Urothelium cell line (cell line): ENCODE measurements at regions not wholly inside any gene's neighbourhood (a gene's known extent, or its start where the extent isn't known, plus 50 kb on each side); places are given as distances from the start of the nearest gene placed in this dataset.

Experiments
- DNase-seq: peaks from one replicate; pipeline ENCODE4 v3.0.0; 2011; ENCODE audit warnings: low spot score, mixed read lengths
- FAIRE-seq: peaks from 2 replicates; lab custom pipeline; 2011; peaks lifted over from hg19 to GRCh38; lab: Jason Lieb, UNC

GRCh38 chr7:19455623-19456022 lies 253.2 kb downstream of the POLR1F start:
- FAIRE-seq, result no peak
- no peak for DNase-seq

- FAIRE-seq (no peak), DNase-seq (no peak)
These were observed 260.7 kb downstream of the POLR1F start for GRCh38 chr7:19448091-19448490.

GRCh38 chr7:19442016-19442785 lies 266.6 kb downstream of the POLR1F start:
- DNase-seq (peak; percentile 25), FAIRE-seq (no peak)

GRCh38 chr7:19439517-19439916 lies 269.3 kb downstream of the POLR1F start:
- DNase-seq (no peak), FAIRE-seq (no peak)

GRCh38 chr7:19437446-19437845 lies 271.4 kb downstream of the POLR1F start:
- FAIRE-seq (no peak), DNase-seq (no peak)

GRCh38 chr7:19427944-19428343 lies 280.9 kb downstream of the POLR1F start:
- DNase-seq (no peak), FAIRE-seq (no peak)

- no peak for DNase-seq
- FAIRE-seq, result no peak
These were observed 276.6 kb upstream of the FERD3L start for GRCh38 chr7:19421861-19422260.

- DNase-seq, result no peak
- FAIRE-seq, result no peak
These were observed 272.0 kb upstream of the FERD3L start for GRCh38 chr7:19417231-19417630.

GRCh38 chr7:19415123-19415522 lies 269.9 kb upstream of the FERD3L start:
- FAIRE-seq (no peak), DNase-seq (no peak)

GRCh38 chr7:19413443-19413965 lies 268.3 kb upstream of the FERD3L start:
- FAIRE-seq (no peak), DNase-seq (no peak)

- DNase-seq, result no peak
- no peak for FAIRE-seq
These were observed 265.5 kb upstream of the FERD3L start for GRCh38 chr7:19410691-19411090.

GRCh38 chr7:19410106-19410505 lies 264.9 kb upstream of the FERD3L start:
- DNase-seq (no peak), FAIRE-seq (no peak)

GRCh38 chr7:19408706-19409220 lies 263.5 kb upstream of the FERD3L start:
- FAIRE-seq (no peak), DNase-seq (no peak)

GRCh38 chr7:19407270-19407669 lies 262.0 kb upstream of the FERD3L start:
- no peak for FAIRE-seq
- DNase-seq, result no peak

- DNase-seq, result no peak
- no peak for FAIRE-seq
These were observed 260.3 kb upstream of the FERD3L start for GRCh38 chr7:19405541-19405940.

- peak; percentile 81 for DNase-seq
- FAIRE-seq, result peak; percentile 96
These were observed 259.7 kb upstream of the FERD3L start for GRCh38 chr7:19404912-19405329.

GRCh38 chr7:19403691-19404090 lies 258.5 kb upstream of the FERD3L start:
- FAIRE-seq, result no peak
- no peak for DNase-seq

- DNase-seq, result no peak
- no peak for FAIRE-seq
These were observed 256.2 kb upstream of the FERD3L start for GRCh38 chr7:19401461-19401860.

GRCh38 chr7:19400758-19401254 lies 255.6 kb upstream of the FERD3L start:
- DNase-seq (no peak), FAIRE-seq (no peak)

GRCh38 chr7:19397911-19398310 lies 252.7 kb upstream of the FERD3L start:
- FAIRE-seq (no peak), DNase-seq (peak; percentile 9)

- FAIRE-seq, result no peak
- no peak for DNase-seq
These were observed 247.0 kb upstream of the FERD3L start for GRCh38 chr7:19392246-19392645.

GRCh38 chr7:19390795-19391194 lies 245.6 kb upstream of the FERD3L start:
- FAIRE-seq, result no peak
- no peak for DNase-seq
